H1 (cell line): ENCODE measurements at regions not wholly inside any gene's neighbourhood (a gene's known extent, or its start where the extent isn't known, plus 50 kb on each side); places are given as distances from the start of the nearest gene placed in this dataset.

Experiments
- CTCF ChIA-PET: fragments of 300-600 bp; sonication (Branson Sonifier 250); formaldehyde crosslinking; loops from one replicate; lab custom pipeline; 2021; ENCODE audit not compliant: partially characterized antibody; lab: Charles Lee
- POLR2A ChIA-PET: fragments of 300-600 bp; sonication (Branson Sonifier 250); formaldehyde crosslinking; loops from one replicate; lab custom pipeline; 2021; ENCODE audit warnings: inconsistent platforms; ENCODE audit not compliant: partially characterized antibody; lab: Charles Lee
- DNase-seq, 2 experiments: peaks; one replicate each; pipeline versions ENCODE4 v3.0.0 to v3.0.0-alpha.2; 2010 to 2022; ENCODE audit warnings: low spot score in 2 of 2, low read depth in 1 of 2, mixed read lengths in 1 of 2
- FAIRE-seq: peaks from 2 replicates; lab custom pipeline; 2011; peaks lifted over from hg19 to GRCh38; lab: Jason Lieb, UNC
- H2AFZ ChIP-seq: 2 replicates; pipeline ENCODE4 v1.8.1; 2012; ENCODE audit warnings: low read length, inconsistent platforms
- H2AK5ac ChIP-seq: 2 replicates; pipeline ENCODE4 v1.6.1; 2013; ENCODE audit warnings: low read depth, low read length
- H2BK120ac ChIP-seq: replicated peaks from 2 replicates; pipeline ENCODE3; 2013; ENCODE audit warnings: low read depth, low read length, inconsistent platforms
- H2BK12ac ChIP-seq: 2 replicates; pipeline ENCODE4 v1.6.1; 2013; ENCODE audit warnings: low read depth, low read length
- H2BK15ac ChIP-seq: 2 replicates; pipeline ENCODE4 v1.6.1; 2013; ENCODE audit warnings: low read length
- H2BK20ac ChIP-seq: 2 replicates; pipeline ENCODE4 v1.6.1; 2013; ENCODE audit warnings: low read length
- H2BK5ac ChIP-seq: 2 replicates; pipeline ENCODE4 v1.6.1; 2013; ENCODE audit warnings: low read depth, low read length
- H3K14ac ChIP-seq: 2 replicates; pipeline ENCODE4 v1.6.1; 2013; ENCODE audit warnings: inconsistent platforms; ENCODE audit not compliant: insufficient read length
- H3K18ac ChIP-seq: 2 replicates; pipeline ENCODE4 v1.6.1; 2013; ENCODE audit warnings: low read length; ENCODE audit errors: extremely low read depth
- H3K23ac ChIP-seq: 2 replicates; pipeline ENCODE4 v1.6.1; 2013; ENCODE audit warnings: inconsistent platforms; ENCODE audit not compliant: insufficient read length
- H3K23me2 ChIP-seq: 2 replicates; pipeline ENCODE4 v1.6.1; 2013; ENCODE audit warnings: low read depth, low read length
- H3K27ac ChIP-seq: 2 replicates; pipeline ENCODE4 v1.6.1; 2011; ENCODE audit warnings: low read depth, low read length, inconsistent platforms
- H3K27me3 ChIP-seq, 4 experiments: replicated peaks in 1 of 4; 1 replicate in 1 of 4; 2 replicates in 3 of 4; pipeline versions ENCODE4 v1.6.1 to v1.8.1; 2011 to 2013; ENCODE audit warnings: low read length in 3 of 4, mild to moderate bottlenecking in 3 of 4, inconsistent platforms in 2 of 4, mixed read lengths in 2 of 4, moderate library complexity in 1 of 4; ENCODE audit not compliant: control insufficient read depth in 3 of 4, insufficient read depth in 3 of 4; ENCODE audit errors: extremely low read depth in 1 of 4
- H3K36me3 ChIP-seq, 4 experiments: 2 replicates each; pipeline versions ENCODE4 v1.6.1 to v1.8.1; 2011 to 2013; ENCODE audit warnings: mild to moderate bottlenecking in 4 of 4, low read length in 3 of 4, moderate library complexity in 2 of 4, control low read depth in 1 of 4, inconsistent platforms in 1 of 4; ENCODE audit not compliant: insufficient read depth in 4 of 4, control insufficient read depth in 2 of 4
- H3K4ac ChIP-seq: replicated peaks from 2 replicates; pipeline ENCODE3; 2013; ENCODE audit warnings: low read length, low read depth, mixed read lengths, inconsistent platforms; ENCODE audit not compliant: insufficient read length
- H3K4me1 ChIP-seq, 4 experiments: replicated peaks in 1 of 4; 1 replicate in 1 of 4; 2 replicates in 3 of 4; pipeline versions ENCODE4 v1.6.1 to v1.8.1; 2011 to 2013; ENCODE audit warnings: low read length in 3 of 4, inconsistent platforms in 2 of 4, mixed read lengths in 1 of 4; ENCODE audit not compliant: insufficient read depth in 4 of 4, control insufficient read depth in 3 of 4
- H3K4me2 ChIP-seq, 2 experiments: 2 replicates each; pipeline versions ENCODE4 v1.6.1 to v1.8.1; 2011 to 2013; ENCODE audit warnings: low read depth in 2 of 2, low read length in 2 of 2, control low read depth in 1 of 2, inconsistent platforms in 1 of 2, mild to moderate bottlenecking in 1 of 2; ENCODE audit not compliant: insufficient read depth in 1 of 2
- H3K4me3 ChIP-seq, 4 experiments: fragments of 200-600, 300-600 bp in 1 of 4; sonication (generic), shearing (Covaris generic), sonication (Bioruptor Twin) in 1 of 4; 2 replicates each; pipeline versions ENCODE4 v1.5.1 to v1.8.1; 2011 to 2016; ENCODE audit warnings: low read length in 4 of 4, low read depth in 3 of 4, control low read depth in 2 of 4, inconsistent platforms in 2 of 4, mild to moderate bottlenecking in 2 of 4, mixed read lengths in 1 of 4, moderate library complexity in 1 of 4; ENCODE audit not compliant: insufficient read depth in 2 of 4; ENCODE audit errors: extremely low read depth in 1 of 4
- H3K56ac ChIP-seq: replicated peaks from 2 replicates; pipeline ENCODE3; 2013; ENCODE audit warnings: low read depth, mild to moderate bottlenecking, mixed read lengths, low read length, inconsistent platforms; ENCODE audit not compliant: insufficient read length
- H3K79me1 ChIP-seq: 2 replicates; pipeline ENCODE4 v1.6.1; 2013; ENCODE audit warnings: low read depth, low read length, control low read depth
- H3K79me2 ChIP-seq, 2 experiments: 2 replicates each; pipeline versions ENCODE4 v1.6.1 to v1.8.1; 2012 to 2013; ENCODE audit warnings: low read length in 2 of 2, mild to moderate bottlenecking in 2 of 2, inconsistent platforms in 1 of 2; ENCODE audit not compliant: insufficient read depth in 2 of 2, control insufficient read depth in 1 of 2
- H3K9ac ChIP-seq, 4 experiments: replicated peaks in 1 of 4; 1 replicate in 1 of 4; 2 replicates in 3 of 4; pipeline versions ENCODE4 v1.6.1 to v1.8.1; 2011 to 2013; ENCODE audit warnings: low read depth in 3 of 4, low read length in 3 of 4, control low read depth in 2 of 4, mild to moderate bottlenecking in 2 of 4, moderate library complexity in 2 of 4, inconsistent platforms in 1 of 4; ENCODE audit errors: extremely low read depth in 1 of 4
- H3K9me3 ChIP-seq, 2 experiments: 2 replicates each; pipeline versions ENCODE4 v1.6.1 to v1.8.1; 2012 to 2013; ENCODE audit warnings: mild to moderate bottlenecking in 2 of 2, moderate library complexity in 2 of 2, control low read depth in 1 of 2, inconsistent platforms in 1 of 2, low read depth in 1 of 2, low read length in 1 of 2, mixed read lengths in 1 of 2; ENCODE audit not compliant: insufficient read depth in 2 of 2
- H4K20me1 ChIP-seq, 2 experiments: replicated peaks in 1 of 2; 2 replicates each; pipeline versions ENCODE3 to v1.8.1; 2011 to 2013; ENCODE audit warnings: inconsistent platforms in 2 of 2, low read length in 2 of 2, mild to moderate bottlenecking in 1 of 2; ENCODE audit not compliant: insufficient read depth in 2 of 2, control insufficient read depth in 1 of 2
- H4K5ac ChIP-seq: 2 replicates; pipeline ENCODE4 v1.6.1; 2013; ENCODE audit warnings: low read length, low read depth, mixed read lengths, inconsistent platforms; ENCODE audit not compliant: insufficient read length
- H4K8ac ChIP-seq: 2 replicates; pipeline ENCODE4 v1.8.0; 2013; ENCODE audit warnings: mild to moderate bottlenecking, moderate library complexity, low read length, inconsistent platforms; ENCODE audit not compliant: insufficient read depth; ENCODE audit errors: extremely low read depth
- H4K91ac ChIP-seq: replicated peaks from 2 replicates; pipeline ENCODE3; 2013; ENCODE audit warnings: low read length, mixed read lengths, inconsistent platforms; ENCODE audit not compliant: insufficient read length
- ATF3 ChIP-seq: IDR thresholded peaks from 2 replicates; pipeline ENCODE4 v1.6.1; 2011; ENCODE audit warnings: low read depth, mild to moderate bottlenecking, low read length; ENCODE audit not compliant: insufficient read depth
- EGR1 ChIP-seq: IDR thresholded peaks from 2 replicates; pipeline ENCODE4 v1.6.1; 2011; ENCODE audit warnings: low read depth, low read length, borderline replicate concordance
- EZH2 ChIP-seq: fragments of 200-600 bp; sonication (generic); IDR thresholded peaks from 2 replicates; pipeline ENCODE4 v1.7.1; 2012; ENCODE audit warnings: low read depth, mild to moderate bottlenecking, moderate library complexity, low read length, inconsistent platforms; ENCODE audit not compliant: severe bottlenecking
- HDAC2 ChIP-seq, 2 experiments: fragments of 300-600 bp in 1 of 2; sonication (generic) in 1 of 2; IDR thresholded peaks; 2 replicates each; pipeline ENCODE4 v1.6.1; 2011 to 2012; ENCODE audit warnings: low read depth in 2 of 2, low read length in 2 of 2, mild to moderate bottlenecking in 2 of 2, moderate library complexity in 2 of 2, borderline replicate concordance in 1 of 2, inconsistent platforms in 1 of 2
- JUN ChIP-seq: IDR thresholded peaks from 2 replicates; pipeline ENCODE4 v1.6.1; 2011; ENCODE audit warnings: low read depth, mild to moderate bottlenecking, improper control_type of control experiment, low read length
- RNF2 ChIP-seq: fragments of 200-900, 300-1000 bp; sonication (generic); IDR thresholded peaks from 2 replicates; pipeline ENCODE4 v1.7.1; 2016; ENCODE audit warnings: borderline replicate concordance, low read depth, mild to moderate bottlenecking, antibody characterized with exemption, low read length; ENCODE audit not compliant: poor library complexity, severe bottlenecking; ENCODE audit errors: missing control alignments
- SRF ChIP-seq: IDR thresholded peaks from 2 replicates; pipeline ENCODE4 v1.6.1; 2011; ENCODE audit warnings: mild to moderate bottlenecking, low read depth, low read length, moderate library complexity
- WGBS, 2 experiments: shearing (Covaris generic) in 1 of 2; methylation state at CpG; one replicate each; pipeline versions ENCODE4 v1.1.6 to v1.1.7; 2013 to 2015; ENCODE audit warnings: low lambda C conversion rate in 2 of 2, mixed read lengths in 2 of 2, inconsistent platforms in 1 of 2, low coverage in 1 of 2, missing lambda C conversion rate in 1 of 2; ENCODE audit not compliant: insufficient replicate concordance in 2 of 2, insufficient coverage in 1 of 2, insufficient read length in 1 of 2; ENCODE audit errors: extremely low coverage in 1 of 2, missing lambda C conversion rate in 1 of 2; 5-methylcytosine and 5-hydroxymethylcytosine counted together

- ChIA-PET CTCF (interaction anchor here (1.1 kb wide), 1 partner anchor 66 kb away, joined by 3 read pairs; no protein-coding TSS in a partner anchor), POLR2A (no interaction called here)
- no peak overlapping the region for H3K9ac ChIP-seq
- H3K23ac ChIP-seq, result no peak overlapping the region
- H3K4me3 ChIP-seq, result no peak overlapping the region
- H3K23me2 ChIP-seq, result no peaks in the 10 kb centered on the region
- FAIRE-seq, result no peak
- H2BK20ac ChIP-seq, result no peak overlapping the region
- no peak overlapping the region for H3K27ac ChIP-seq
- no peaks in the 10 kb centered on the region; a peak in 1 of 4 replicates for H3K9me3 ChIP-seq
- H4K5ac ChIP-seq, result no peak overlapping the region
- no peak overlapping the region for H2AFZ ChIP-seq
- no peak overlapping the region for H2BK5ac ChIP-seq
- no peak overlapping the region for H3K14ac ChIP-seq
- no peaks in the 10 kb centered on the region for H3K36me3 ChIP-seq
- H2BK15ac ChIP-seq, result no peak overlapping the region
- no peak overlapping the region for H3K18ac ChIP-seq
- WGBS, 2 experiments, result 85% methylated on average over 2 of the region's 2 CpGs; no CpG with 5 or more reads in 1 of the 2 experiments
- no peak for TF ChIP-seq HDAC2 (IDR thresholded peaks at IDR 0.05; ENCODE audit: borderline replicate concordance in 1 of 2, low read depth in 2 of 2, low read length in 2 of 2)
- no peak for TF ChIP-seq JUN
- TF ChIP-seq RNF2, result no peak
- no peak for TF ChIP-seq EZH2
- TF ChIP-seq ATF3, result no peak
- TF ChIP-seq EGR1, result no peak
- no peak for TF ChIP-seq SRF
- TF ChIP-seq, all 59 proteins: peak for 0
- Histone ChIP-seq H2AK5ac (no peak overlapping the region), H3K56ac (no peak overlapping the region), H4K20me1 (no peaks in the 10 kb centered on the region), H3K79me1 (no peaks in the 10 kb centered on the region), H3K4me2 (no peak overlapping the region), H3K4ac (no peak overlapping the region), H3K4me1 (no peaks in the 10 kb centered on the region), H2BK12ac (no peak overlapping the region), H4K91ac (no peak overlapping the region), H3K79me2 (no peaks in the 10 kb centered on the region), H2BK120ac (no peak overlapping the region), H4K8ac (no peak overlapping the region), H3K27me3 (no peaks in the 10 kb centered on the region)
- DNase-seq, result no peak
These were observed 59.1 kb upstream of the DCN start for GRCh38 chr12:91241756-91242155.
